ENCODE measurements at regions not wholly inside any gene's neighbourhood (a gene's known extent, or its start where the extent isn't known, plus 50 kb on each side); places are given as distances from the start of the nearest gene placed in this dataset.

DNA sequence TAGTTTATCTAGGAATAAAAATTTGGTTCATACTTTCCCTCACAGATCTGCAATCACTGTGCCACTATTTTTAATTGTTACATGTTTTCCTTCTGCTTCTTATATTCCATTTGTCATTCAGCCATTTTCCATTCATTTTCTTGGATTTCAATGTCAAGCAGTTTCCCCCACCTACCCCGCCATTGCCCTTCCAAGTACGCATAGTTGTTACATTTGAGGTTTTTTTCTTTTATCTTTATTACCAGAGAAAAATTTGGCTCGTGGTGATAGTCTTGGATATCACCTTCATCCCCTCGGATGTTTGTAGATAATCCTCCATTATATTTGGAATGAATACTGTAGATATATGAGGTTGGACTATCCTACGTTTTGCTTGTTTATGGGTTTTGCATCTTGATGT is 159.7 kb downstream of the CRPPA start (continued):
- TF ChIP-seq, protein P1, sequence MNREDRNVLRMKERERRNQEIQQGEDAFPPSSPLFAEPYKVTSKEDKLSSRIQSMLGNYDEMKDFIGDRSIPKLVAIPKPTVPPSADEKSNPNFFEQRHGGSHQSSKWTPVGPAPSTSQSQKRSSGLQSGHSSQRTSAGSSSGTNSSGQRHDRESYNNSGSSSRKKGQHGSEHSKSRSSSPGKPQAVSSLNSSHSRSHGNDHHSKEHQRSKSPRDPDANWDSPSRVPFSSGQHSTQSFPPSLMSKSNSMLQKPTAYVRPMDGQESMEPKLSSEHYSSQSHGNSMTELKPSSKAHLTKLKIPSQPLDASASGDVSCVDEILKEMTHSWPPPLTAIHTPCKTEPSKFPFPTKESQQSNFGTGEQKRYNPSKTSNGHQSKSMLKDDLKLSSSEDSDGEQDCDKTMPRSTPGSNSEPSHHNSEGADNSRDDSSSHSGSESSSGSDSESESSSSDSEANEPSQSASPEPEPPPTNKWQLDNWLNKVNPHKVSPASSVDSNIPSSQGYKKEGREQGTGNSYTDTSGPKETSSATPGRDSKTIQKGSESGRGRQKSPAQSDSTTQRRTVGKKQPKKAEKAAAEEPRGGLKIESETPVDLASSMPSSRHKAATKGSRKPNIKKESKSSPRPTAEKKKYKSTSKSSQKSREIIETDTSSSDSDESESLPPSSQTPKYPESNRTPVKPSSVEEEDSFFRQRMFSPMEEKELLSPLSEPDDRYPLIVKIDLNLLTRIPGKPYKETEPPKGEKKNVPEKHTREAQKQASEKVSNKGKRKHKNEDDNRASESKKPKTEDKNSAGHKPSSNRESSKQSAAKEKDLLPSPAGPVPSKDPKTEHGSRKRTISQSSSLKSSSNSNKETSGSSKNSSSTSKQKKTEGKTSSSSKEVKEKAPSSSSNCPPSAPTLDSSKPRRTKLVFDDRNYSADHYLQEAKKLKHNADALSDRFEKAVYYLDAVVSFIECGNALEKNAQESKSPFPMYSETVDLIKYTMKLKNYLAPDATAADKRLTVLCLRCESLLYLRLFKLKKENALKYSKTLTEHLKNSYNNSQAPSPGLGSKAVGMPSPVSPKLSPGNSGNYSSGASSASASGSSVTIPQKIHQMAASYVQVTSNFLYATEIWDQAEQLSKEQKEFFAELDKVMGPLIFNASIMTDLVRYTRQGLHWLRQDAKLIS (CRISPR knock-in tag; IDR thresholded peaks at IDR 0.05), result no peak
- no peak for TF ChIP-seq PRPF4 (IDR thresholded peaks at IDR 0.05; ENCODE audit: insufficient read depth, low read depth, low read length, poor library complexity, severe bottlenecking)
- no peak for TF ChIP-seq CAMTA2 (CRISPR knock-in tag; conservative IDR thresholded peaks at IDR 0.05)
- no peak for TF ChIP-seq PHF8 (IDR thresholded peaks at IDR 0.05; ENCODE audit: borderline replicate concordance, low read length)
- TF ChIP-seq ZNF780A (CRISPR knock-in tag; IDR thresholded peaks at IDR 0.05), result no peak
- TF ChIP-seq GTF2E2 (tag; IDR thresholded peaks at IDR 0.05), result peak; percentile 81
- 0 out of 4 replicates have a peak, but pooled peaks of 1 of the 2 experiments have one; percentile 25 for TF ChIP-seq MAZ (CRISPR knock-in tag; conservative IDR thresholded peaks at IDR 0.05 in 1 of 2, IDR thresholded peaks at IDR 0.05 in 1 of 2)
- TF ChIP-seq MCM7 (IDR thresholded peaks at IDR 0.05), result no peak
- no peak for TF ChIP-seq ZNF764 (CRISPR knock-in tag; IDR thresholded peaks at IDR 0.05; ENCODE audit: low read depth)
- TF ChIP-seq NELFE (IDR thresholded peaks at IDR 0.05; ENCODE audit: insufficient read depth, insufficient read length), result no peak
- TF ChIP-seq, protein P2, sequence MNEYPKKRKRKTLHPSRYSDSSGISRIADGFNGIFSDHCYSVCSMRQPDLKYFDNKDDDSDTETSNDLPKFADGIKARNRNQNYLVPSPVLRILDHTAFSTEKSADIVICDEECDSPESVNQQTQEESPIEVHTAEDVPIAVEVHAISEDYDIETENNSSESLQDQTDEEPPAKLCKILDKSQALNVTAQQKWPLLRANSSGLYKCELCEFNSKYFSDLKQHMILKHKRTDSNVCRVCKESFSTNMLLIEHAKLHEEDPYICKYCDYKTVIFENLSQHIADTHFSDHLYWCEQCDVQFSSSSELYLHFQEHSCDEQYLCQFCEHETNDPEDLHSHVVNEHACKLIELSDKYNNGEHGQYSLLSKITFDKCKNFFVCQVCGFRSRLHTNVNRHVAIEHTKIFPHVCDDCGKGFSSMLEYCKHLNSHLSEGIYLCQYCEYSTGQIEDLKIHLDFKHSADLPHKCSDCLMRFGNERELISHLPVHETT (CRISPR knock-in tag; conservative IDR thresholded peaks at IDR 0.05 in 1 of 2, IDR thresholded peaks at IDR 0.05 in 1 of 2), result peak in 1 of 2 experiments; percentile 86; a peak in 2 of 4 replicates
- no peak for TF ChIP-seq U2AF2 (optimal IDR thresholded peaks at IDR 0.05; ENCODE audit: low read depth, low read length)
- no peak for TF ChIP-seq ZNF431 (CRISPR knock-in tag; IDR thresholded peaks at IDR 0.05)
- TF ChIP-seq DMBX1 (CRISPR knock-in tag; IDR thresholded peaks at IDR 0.05; ENCODE audit: borderline replicate concordance), result peak; percentile 67; the same call in 1 of the 2 replicates
- TF ChIP-seq ZC3H8 (IDR thresholded peaks at IDR 0.05), result no peak
- TF ChIP-seq ZNF12 (CRISPR knock-in tag; IDR thresholded peaks at IDR 0.05), result no peak
- no peak for TF ChIP-seq SNRNP70 (optimal IDR thresholded peaks at IDR 0.05; ENCODE audit: low read depth, low read length)
- TF ChIP-seq, protein P3, sequence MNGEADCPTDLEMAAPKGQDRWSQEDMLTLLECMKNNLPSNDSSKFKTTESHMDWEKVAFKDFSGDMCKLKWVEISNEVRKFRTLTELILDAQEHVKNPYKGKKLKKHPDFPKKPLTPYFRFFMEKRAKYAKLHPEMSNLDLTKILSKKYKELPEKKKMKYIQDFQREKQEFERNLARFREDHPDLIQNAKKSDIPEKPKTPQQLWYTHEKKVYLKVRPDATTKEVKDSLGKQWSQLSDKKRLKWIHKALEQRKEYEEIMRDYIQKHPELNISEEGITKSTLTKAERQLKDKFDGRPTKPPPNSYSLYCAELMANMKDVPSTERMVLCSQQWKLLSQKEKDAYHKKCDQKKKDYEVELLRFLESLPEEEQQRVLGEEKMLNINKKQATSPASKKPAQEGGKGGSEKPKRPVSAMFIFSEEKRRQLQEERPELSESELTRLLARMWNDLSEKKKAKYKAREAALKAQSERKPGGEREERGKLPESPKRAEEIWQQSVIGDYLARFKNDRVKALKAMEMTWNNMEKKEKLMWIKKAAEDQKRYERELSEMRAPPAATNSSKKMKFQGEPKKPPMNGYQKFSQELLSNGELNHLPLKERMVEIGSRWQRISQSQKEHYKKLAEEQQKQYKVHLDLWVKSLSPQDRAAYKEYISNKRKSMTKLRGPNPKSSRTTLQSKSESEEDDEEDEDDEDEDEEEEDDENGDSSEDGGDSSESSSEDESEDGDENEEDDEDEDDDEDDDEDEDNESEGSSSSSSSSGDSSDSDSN (IDR thresholded peaks at IDR 0.05; ENCODE audit: borderline replicate concordance in 1 of 2, low read depth in 2 of 2, low read length in 2 of 2), result no peak
- TF ChIP-seq FOXK2 (conservative IDR thresholded peaks at IDR 0.05 in 1 of 2, IDR thresholded peaks at IDR 0.05 in 1 of 2; ENCODE audit: low read depth in 2 of 2), result peak; percentile 22 to 44; a peak in 3 of 4 replicates
- TF ChIP-seq CBFA2T2 (conservative IDR thresholded peaks at IDR 0.05), result peak; percentile 88
- no peak for TF ChIP-seq CBX5 (IDR thresholded peaks at IDR 0.05; ENCODE audit: borderline replicate concordance, low read depth)
